ENCODE measurements at regions not wholly inside any gene's neighbourhood (a gene's known extent, or its start where the extent isn't known, plus 50 kb on each side); places are given as distances from the start of the nearest gene placed in this dataset.

DNA sequence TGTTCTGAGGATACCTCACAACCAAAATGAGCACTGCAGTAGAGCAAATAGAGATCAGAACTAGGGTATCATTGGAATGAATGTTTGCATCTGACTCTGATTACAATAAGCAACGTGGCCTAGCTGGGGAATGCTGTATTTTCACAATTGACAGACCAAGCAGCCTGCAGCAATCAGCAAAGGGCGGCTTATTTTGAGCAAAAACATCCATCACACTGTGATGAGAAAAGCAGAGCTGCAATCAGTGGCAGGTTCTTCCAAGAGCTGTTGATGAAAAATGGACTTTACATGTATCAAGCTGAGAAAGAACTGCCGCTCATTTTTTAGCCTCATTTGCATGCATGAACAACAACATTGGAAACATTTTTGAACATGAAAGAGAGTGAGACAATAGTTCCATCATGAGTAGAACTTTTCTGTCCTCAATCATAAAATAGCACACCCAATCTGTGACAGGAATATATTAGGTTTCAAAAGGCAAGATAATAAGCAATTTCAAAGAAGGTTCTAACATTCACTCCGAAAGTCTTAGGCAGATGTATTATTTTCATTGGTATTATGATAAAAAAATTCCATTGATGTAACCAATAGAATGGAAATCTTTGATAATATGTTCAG is 249.7 kb upstream of the FBXO33 start:
- Mint-ChIP-seq H3K4me1 (peaks cover 0 to 14% (median 3%) of the 10 kb centered on the region in 4 donors), H3K27me3 (no peaks in the 10 kb centered on the region), H3K27ac (peak overlapping the region in 1 of 7 donors; percentile 8), H3K4me3 (peak overlapping the region in 1 of 8 donors; percentile 27), H3K9me3 (peaks cover 0 to 4% (median 0%) of the 10 kb centered on the region in 8 donors), H3K36me3 (no peaks in the 10 kb centered on the region)
- intact Hi-C loops (cut with micrococcal nuclease) = no loop called here
- Histone ChIP-seq H3K27ac (ENCODE audit: low read depth, low read length) (no peak overlapping the region), H3K27me3 (ENCODE audit: insufficient read depth, low read length) (no peaks in the 10 kb centered on the region), H3K4me1 (ENCODE audit: insufficient read depth, low read length) (peaks cover 15% of the 10 kb centered on the region), H3K36me3 (ENCODE audit: insufficient read depth, low read length) (no peaks in the 10 kb centered on the region), H3K4me3 (ENCODE audit: low read length in 2 of 2) (no peak overlapping the region), H3K9me3 (ENCODE audit: control insufficient read depth in 1 of 2, low read length in 2 of 2) (no peaks in the 10 kb centered on the region)
- ChIA-PET CTCF (ENCODE audit: partially characterized antibody) (no interaction called here), POLR2A (ENCODE audit: partially characterized antibody) (no interaction called here)
- no peak for DNase-seq

DNA sequence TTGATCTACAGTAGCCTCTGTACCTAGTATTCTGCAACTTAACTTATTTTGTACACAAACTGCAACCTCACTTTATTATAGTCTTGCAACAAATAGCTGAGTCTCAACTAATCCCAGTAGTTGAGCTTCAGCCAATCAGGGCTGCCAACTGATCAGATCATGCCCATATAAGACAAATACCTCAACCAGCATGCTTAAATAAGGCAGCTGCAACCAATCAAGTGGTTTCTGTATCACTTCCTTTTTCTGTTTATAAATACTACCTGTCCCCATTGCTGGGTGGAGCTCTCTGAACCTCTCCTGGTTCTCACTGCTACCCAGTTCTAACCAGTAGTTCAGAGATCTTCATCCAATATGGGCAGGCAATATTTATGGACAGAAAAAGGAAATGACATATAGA is 248.5 kb upstream of the FBXO33 start:
- Histone ChIP-seq H3K27me3 (ENCODE audit: insufficient read depth, low read length) (no peaks in the 10 kb centered on the region), H3K4me1 (ENCODE audit: insufficient read depth, low read length) (peaks cover 15% of the 10 kb centered on the region), H3K9me3 (ENCODE audit: control insufficient read depth in 1 of 2, low read length in 2 of 2) (no peaks in the 10 kb centered on the region), H3K36me3 (ENCODE audit: insufficient read depth, low read length) (no peaks in the 10 kb centered on the region), H3K27ac (ENCODE audit: low read depth, low read length) (no peak overlapping the region), H3K4me3 (ENCODE audit: low read length in 2 of 2) (no peak overlapping the region)
- H3K9me3 Mint-ChIP-seq = peaks cover 0 to 6% (median 2%) of the 10 kb centered on the region in 8 donors
- peaks cover 0 to 14% (median 3%) of the 10 kb centered on the region in 4 donors for H3K4me1 Mint-ChIP-seq
- H3K27ac Mint-ChIP-seq = no peak overlapping the region
- ChIA-PET POLR2A (ENCODE audit: partially characterized antibody) (no interaction called here), CTCF (ENCODE audit: partially characterized antibody) (no interaction called here)
- DNase-seq = no peak
- H3K27me3 Mint-ChIP-seq = no peaks in the 10 kb centered on the region
- no peaks in the 10 kb centered on the region for H3K36me3 Mint-ChIP-seq
- H3K4me3 Mint-ChIP-seq = no peak overlapping the region
- intact Hi-C loops (cut with micrococcal nuclease) = no loop called here

DNA sequence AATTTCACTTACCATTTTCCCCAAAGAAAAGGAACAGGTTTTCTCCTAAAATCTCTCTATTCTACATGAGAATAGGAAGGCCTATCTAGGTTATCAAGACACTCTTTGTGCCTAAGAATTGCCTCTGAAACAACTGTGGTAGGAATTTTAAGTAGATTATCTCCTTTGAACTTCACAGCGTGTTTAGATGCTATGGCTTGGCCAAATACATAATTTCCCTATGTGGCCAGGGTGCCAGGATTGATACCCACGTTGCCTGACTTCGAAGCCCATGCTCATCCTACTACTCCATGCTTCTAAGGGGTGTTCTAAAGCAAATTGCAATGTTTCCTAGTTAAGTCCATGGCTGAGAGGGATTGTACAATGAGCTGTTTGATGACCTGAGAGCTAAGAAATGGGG is 241.5 kb upstream of the FBXO33 start:
- Mint-ChIP-seq H3K4me3 (no peak overlapping the region), H3K36me3 (no peaks in the 10 kb centered on the region), H3K27me3 (no peaks in the 10 kb centered on the region), H3K27ac (no peak overlapping the region), H3K4me1 (peaks cover 0 to 9% (median 2%) of the 10 kb centered on the region in 4 donors), H3K9me3 (peaks cover 0 to 19% (median 8%) of the 10 kb centered on the region in 8 donors)
- Histone ChIP-seq H3K36me3 (ENCODE audit: insufficient read depth, low read length) (no peaks in the 10 kb centered on the region), H3K27me3 (ENCODE audit: insufficient read depth, low read length) (no peaks in the 10 kb centered on the region), H3K4me1 (ENCODE audit: insufficient read depth, low read length) (no peaks in the 10 kb centered on the region), H3K27ac (ENCODE audit: low read depth, low read length) (no peak overlapping the region), H3K9me3 (ENCODE audit: control insufficient read depth in 1 of 2, low read length in 2 of 2) (no peaks in the 10 kb centered on the region), H3K4me3 (ENCODE audit: low read length in 2 of 2) (no peak overlapping the region)
- CTCF ChIA-PET (ENCODE audit: partially characterized antibody) = no interaction called here
- DNase-seq = no peak
- intact Hi-C loops (cut with micrococcal nuclease) = no loop called here
- POLR2A ChIA-PET (ENCODE audit: partially characterized antibody) = no interaction called here

DNA sequence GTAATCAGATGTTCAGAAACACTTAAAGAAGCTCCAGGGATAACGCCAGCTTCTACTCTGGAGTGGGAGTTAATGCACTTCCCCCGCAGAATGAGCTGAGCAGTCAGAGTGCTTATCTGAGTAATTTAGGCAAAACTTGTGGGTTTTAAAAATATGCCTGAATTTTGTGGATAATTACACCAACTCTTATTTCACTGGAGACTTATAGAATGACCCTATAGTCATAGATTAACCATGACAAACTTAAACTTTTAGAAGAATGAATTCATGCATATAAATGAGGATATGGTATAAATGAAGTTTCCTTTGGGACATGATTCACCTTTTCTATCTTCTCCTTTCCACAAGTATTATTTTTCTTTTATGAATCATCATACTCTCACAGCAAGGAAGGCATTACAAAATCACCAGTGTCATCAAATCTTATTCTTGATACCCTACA is 241.1 kb upstream of the FBXO33 start:
- Mint-ChIP-seq H3K4me1 (peaks cover 4 to 13% (median 7%) of the 10 kb centered on the region in 4 donors), H3K9me3 (peaks cover 0 to 18% (median 9%) of the 10 kb centered on the region in 8 donors), H3K36me3 (no peaks in the 10 kb centered on the region), H3K4me3 (no peak overlapping the region), H3K27me3 (no peaks in the 10 kb centered on the region), H3K27ac (no peak overlapping the region)
- intact Hi-C loops (cut with micrococcal nuclease) = no loop called here
- no peak for DNase-seq
- Histone ChIP-seq H3K9me3 (ENCODE audit: control insufficient read depth in 1 of 2, low read length in 2 of 2) (no peaks in the 10 kb centered on the region), H3K36me3 (ENCODE audit: insufficient read depth, low read length) (no peaks in the 10 kb centered on the region), H3K4me1 (ENCODE audit: insufficient read depth, low read length) (peaks cover 1% of the 10 kb centered on the region), H3K27ac (ENCODE audit: low read depth, low read length) (no peak overlapping the region), H3K4me3 (ENCODE audit: low read length in 2 of 2) (no peak overlapping the region), H3K27me3 (ENCODE audit: insufficient read depth, low read length) (no peaks in the 10 kb centered on the region)
- POLR2A ChIA-PET (ENCODE audit: partially characterized antibody) = no interaction called here
- CTCF ChIA-PET (ENCODE audit: partially characterized antibody) = no interaction called here

DNA sequence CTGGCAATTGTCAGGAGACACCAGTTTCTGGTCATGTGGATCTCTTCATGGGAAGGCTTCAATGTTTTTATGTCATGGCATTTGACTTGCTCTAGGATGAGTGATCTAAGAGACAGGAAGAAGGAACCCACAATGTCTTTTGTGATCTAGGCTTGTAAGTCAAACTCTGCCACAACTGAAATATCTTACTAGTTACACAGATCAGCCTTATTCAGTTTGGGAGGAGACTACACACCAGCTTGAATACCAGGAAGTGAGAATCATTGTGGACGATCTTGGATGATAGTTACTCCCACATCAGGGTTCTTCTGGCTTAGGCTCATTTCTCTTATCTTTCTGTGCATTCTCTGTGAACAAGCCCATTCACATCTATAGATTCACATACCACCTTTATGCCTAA is 236.2 kb upstream of the FBXO33 start:
- Histone ChIP-seq H3K27ac (ENCODE audit: low read depth, low read length) (no peak overlapping the region), H3K27me3 (ENCODE audit: insufficient read depth, low read length) (no peaks in the 10 kb centered on the region), H3K9me3 (ENCODE audit: control insufficient read depth in 1 of 2, low read length in 2 of 2) (peaks cover 0 to 4% of the 10 kb centered on the region in 2 donors), H3K4me3 (ENCODE audit: low read length in 2 of 2) (no peak overlapping the region), H3K36me3 (ENCODE audit: insufficient read depth, low read length) (no peaks in the 10 kb centered on the region), H3K4me1 (ENCODE audit: insufficient read depth, low read length) (peaks cover 3% of the 10 kb centered on the region)
- no peaks in the 10 kb centered on the region for H3K36me3 Mint-ChIP-seq
- peaks cover 0 to 15% (median 12%) of the 10 kb centered on the region in 8 donors for H3K9me3 Mint-ChIP-seq
- POLR2A ChIA-PET (ENCODE audit: partially characterized antibody) = no interaction called here
- peak overlapping the region in 1 of 7 donors; percentile 0 for H3K27ac Mint-ChIP-seq
- no peaks in the 10 kb centered on the region for H3K27me3 Mint-ChIP-seq
- peak overlapping the region in 1 of 8 donors; percentile 46 for H3K4me3 Mint-ChIP-seq
- DNase-seq = no peak
- H3K4me1 Mint-ChIP-seq = peaks cover 5 to 15% (median 8%) of the 10 kb centered on the region in 4 donors
- CTCF ChIA-PET (ENCODE audit: partially characterized antibody) = no interaction called here
- intact Hi-C loops (cut with micrococcal nuclease) = no loop called here

DNA sequence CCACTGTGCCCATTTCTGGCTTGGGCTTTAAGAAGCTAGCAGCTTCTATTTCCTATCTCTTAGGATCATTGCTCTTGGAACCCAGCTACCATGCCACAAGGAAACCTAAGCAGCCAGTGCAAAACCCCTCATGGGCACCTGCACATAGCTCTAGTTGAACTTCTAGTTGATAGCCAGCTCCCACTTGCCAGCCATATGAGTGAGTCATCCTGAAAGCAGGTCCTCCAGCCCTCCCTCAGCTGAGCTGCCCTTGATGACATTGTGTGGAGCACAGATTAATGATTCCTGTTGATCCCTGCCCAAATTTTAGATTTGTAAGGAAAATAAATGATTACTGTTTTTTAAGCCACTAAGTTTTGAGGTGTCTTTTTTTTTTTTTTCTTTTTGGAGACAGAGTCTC is 234.2 kb upstream of the FBXO33 start:
- DNase-seq = no peak
- Mint-ChIP-seq H3K27ac (no peak overlapping the region), H3K4me3 (no peak overlapping the region), H3K4me1 (peaks cover 5 to 15% (median 8%) of the 10 kb centered on the region in 4 donors), H3K9me3 (peaks cover 4 to 31% (median 18%) of the 10 kb centered on the region in 8 donors), H3K27me3 (no peaks in the 10 kb centered on the region), H3K36me3 (no peaks in the 10 kb centered on the region)
- ChIA-PET POLR2A (ENCODE audit: partially characterized antibody) (no interaction called here), CTCF (ENCODE audit: partially characterized antibody) (no interaction called here)
- Histone ChIP-seq H3K27me3 (ENCODE audit: insufficient read depth, low read length) (no peaks in the 10 kb centered on the region), H3K4me1 (ENCODE audit: insufficient read depth, low read length) (peaks cover 3% of the 10 kb centered on the region), H3K4me3 (ENCODE audit: low read length in 2 of 2) (no peak overlapping the region), H3K9me3 (ENCODE audit: control insufficient read depth in 1 of 2, low read length in 2 of 2) (peaks cover 0 to 4% of the 10 kb centered on the region in 2 donors), H3K36me3 (ENCODE audit: insufficient read depth, low read length) (no peaks in the 10 kb centered on the region), H3K27ac (ENCODE audit: low read depth, low read length) (no peak overlapping the region)
- intact Hi-C loops (cut with micrococcal nuclease) = no loop called here

DNA sequence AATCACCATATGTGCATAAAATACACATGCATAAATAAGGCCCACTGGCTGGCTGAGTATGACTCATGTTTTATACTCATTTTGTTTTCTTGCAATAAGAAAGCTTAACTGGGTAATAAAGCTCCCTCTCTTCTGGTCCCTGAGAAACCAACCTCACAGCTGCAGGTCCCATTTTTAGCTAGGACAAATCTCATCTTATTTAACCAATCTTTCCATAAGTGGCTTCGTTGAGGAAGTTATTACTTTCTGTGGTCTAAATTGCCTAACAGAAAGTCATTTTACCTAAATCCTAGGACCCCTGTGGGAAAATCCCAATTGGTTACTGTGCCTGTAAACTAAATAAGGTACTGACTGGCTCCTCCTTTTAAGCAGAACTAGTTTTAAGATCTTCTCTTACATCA is 232.8 kb upstream of the FBXO33 start:
- intact Hi-C loops (cut with micrococcal nuclease) = no loop called here
- peaks cover 4 to 35% (median 15%) of the 10 kb centered on the region in 8 donors for H3K9me3 Mint-ChIP-seq
- peaks cover 5 to 15% (median 8%) of the 10 kb centered on the region in 4 donors for H3K4me1 Mint-ChIP-seq
- Histone ChIP-seq H3K4me3 (ENCODE audit: low read length in 2 of 2) (no peak overlapping the region), H3K9me3 (ENCODE audit: control insufficient read depth in 1 of 2, low read length in 2 of 2) (peaks cover 0 to 4% of the 10 kb centered on the region in 2 donors), H3K4me1 (ENCODE audit: insufficient read depth, low read length) (peaks cover 3% of the 10 kb centered on the region), H3K27ac (ENCODE audit: low read depth, low read length) (no peak overlapping the region), H3K27me3 (ENCODE audit: insufficient read depth, low read length) (no peaks in the 10 kb centered on the region), H3K36me3 (ENCODE audit: insufficient read depth, low read length) (no peaks in the 10 kb centered on the region)
- DNase-seq = no peak
- H3K27me3 Mint-ChIP-seq = no peaks in the 10 kb centered on the region
- POLR2A ChIA-PET (ENCODE audit: partially characterized antibody) = no interaction called here
- CTCF ChIA-PET (ENCODE audit: partially characterized antibody) = no interaction called here
- no peak overlapping the region for H3K27ac Mint-ChIP-seq
- no peak overlapping the region for H3K4me3 Mint-ChIP-seq
- H3K36me3 Mint-ChIP-seq = no peaks in the 10 kb centered on the region

Data from CD4-positive, alpha-beta memory T cell (primary cell).